SH-SY5Y (cell line): ENCODE measurements at regions not wholly inside any gene's neighbourhood (a gene's known extent, or its start where the extent isn't known, plus 50 kb on each side); places are given as distances from the start of the nearest gene placed in this dataset.

ENCODE experiments used
- GATA2 ChIP-seq: IDR thresholded peaks from 2 replicates; pipeline ENCODE4 v1.6.1; 2011; ENCODE audit warnings: mild to moderate bottlenecking, low read depth, low read length
- GATA3 ChIP-seq: IDR thresholded peaks from 2 replicates; pipeline ENCODE4 v1.6.1; 2011; ENCODE audit warnings: low read depth, mild to moderate bottlenecking, low read length, moderate library complexity

DNA sequence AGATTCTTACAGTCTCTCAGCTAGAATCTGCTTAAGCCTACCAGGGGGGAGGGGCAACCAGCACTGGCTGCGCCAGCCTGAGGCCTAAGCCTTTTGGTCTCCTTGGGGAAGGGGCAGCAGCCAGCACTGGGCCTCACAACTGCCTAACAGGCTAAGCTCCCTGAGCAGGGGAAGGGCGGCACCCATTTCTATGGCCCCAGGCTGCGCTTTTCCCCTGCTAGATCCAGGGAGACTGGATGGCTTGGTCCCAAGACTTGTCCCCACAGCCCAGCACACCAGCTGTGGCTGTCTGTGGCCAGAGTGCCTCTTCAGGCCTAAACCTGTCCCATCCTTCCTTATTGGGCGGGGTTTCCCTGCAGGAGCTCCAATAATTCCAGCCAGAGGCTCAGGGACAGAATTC lies 1230.3 kb upstream of the CRIM1 start:
- TF ChIP-seq GATA2 (no peak), GATA3 (no peak)
